ENCODE measurements at regions not wholly inside any gene's neighbourhood (a gene's known extent, or its start where the extent isn't known, plus 50 kb on each side); places are given as distances from the start of the nearest gene placed in this dataset.

- no peak for TF ChIP-seq CTCF (IDR thresholded peaks at IDR 0.05; ENCODE audit: extremely low read depth in 1 of 2, insufficient read depth in 1 of 2, low read depth in 1 of 2, low read length in 2 of 2)
- no peak for TF ChIP-seq GATA2 (IDR thresholded peaks at IDR 0.05; ENCODE audit: insufficient read depth, insufficient read length, low read depth, low read length)
Measured at GRCh38 chr10:31087851-31088250, 56.2 kb upstream of the ZNF438 start.
